ENCODE measurements at regions not wholly inside any gene's neighbourhood (a gene's known extent, or its start where the extent isn't known, plus 50 kb on each side); places are given as distances from the start of the nearest gene placed in this dataset.

GRCh38 chr17:77374170-77374936 is 233.6 kb downstream of the SEC14L1 start (continued):
- TF ChIP-seq CC2D1A (CRISPR knock-in tag; IDR thresholded peaks at IDR 0.05) (no peak), FIP1L1 (IDR thresholded peaks at IDR 0.05; ENCODE audit: borderline replicate concordance, insufficient read depth, low read depth, low read length) (0 out of 2 replicates have a peak, but pooled peaks have one; percentile 24), ARID5B (CRISPR knock-in tag; IDR thresholded peaks at IDR 0.05) (peak; percentile 59; the same call in 1 of the 2 replicates), NR2F6 (IDR thresholded peaks at IDR 0.05) (no peak), NR2F6 (CRISPR knock-in tag; IDR thresholded peaks at IDR 0.05) (peak; percentile 69), ZNF670 (CRISPR knock-in tag; IDR thresholded peaks at IDR 0.05; ENCODE audit: borderline replicate concordance) (no peak), NRL (CRISPR knock-in tag; IDR thresholded peaks at IDR 0.05; ENCODE audit: borderline replicate concordance) (peak; percentile 72), ZC3H4 (CRISPR knock-in tag; IDR thresholded peaks at IDR 0.05; ENCODE audit: borderline replicate concordance) (no peak), PHF5A (CRISPR knock-in tag; IDR thresholded peaks at IDR 0.05; ENCODE audit: low read depth, unreplicated experiment) (no peak), AHR (CRISPR knock-in tag; IDR thresholded peaks at IDR 0.05) (peak; percentile 77; the same call in 1 of the 2 replicates), PRDM10 (CRISPR knock-in tag; IDR thresholded peaks at IDR 0.05; ENCODE audit: low read depth) (no peak), ZNF660 (CRISPR knock-in tag; IDR thresholded peaks at IDR 0.05; ENCODE audit: borderline replicate concordance, low read depth) (no peak)
- TF ChIP-seq, protein P1, sequence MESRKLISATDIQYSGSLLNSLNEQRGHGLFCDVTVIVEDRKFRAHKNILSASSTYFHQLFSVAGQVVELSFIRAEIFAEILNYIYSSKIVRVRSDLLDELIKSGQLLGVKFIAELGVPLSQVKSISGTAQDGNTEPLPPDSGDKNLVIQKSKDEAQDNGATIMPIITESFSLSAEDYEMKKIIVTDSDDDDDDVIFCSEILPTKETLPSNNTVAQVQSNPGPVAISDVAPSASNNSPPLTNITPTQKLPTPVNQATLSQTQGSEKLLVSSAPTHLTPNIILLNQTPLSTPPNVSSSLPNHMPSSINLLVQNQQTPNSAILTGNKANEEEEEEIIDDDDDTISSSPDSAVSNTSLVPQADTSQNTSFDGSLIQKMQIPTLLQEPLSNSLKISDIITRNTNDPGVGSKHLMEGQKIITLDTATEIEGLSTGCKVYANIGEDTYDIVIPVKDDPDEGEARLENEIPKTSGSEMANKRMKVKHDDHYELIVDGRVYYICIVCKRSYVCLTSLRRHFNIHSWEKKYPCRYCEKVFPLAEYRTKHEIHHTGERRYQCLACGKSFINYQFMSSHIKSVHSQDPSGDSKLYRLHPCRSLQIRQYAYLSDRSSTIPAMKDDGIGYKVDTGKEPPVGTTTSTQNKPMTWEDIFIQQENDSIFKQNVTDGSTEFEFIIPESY (CRISPR knock-in tag; IDR thresholded peaks at IDR 0.05) = peak; percentile 78
- TF ChIP-seq, protein P2, sequence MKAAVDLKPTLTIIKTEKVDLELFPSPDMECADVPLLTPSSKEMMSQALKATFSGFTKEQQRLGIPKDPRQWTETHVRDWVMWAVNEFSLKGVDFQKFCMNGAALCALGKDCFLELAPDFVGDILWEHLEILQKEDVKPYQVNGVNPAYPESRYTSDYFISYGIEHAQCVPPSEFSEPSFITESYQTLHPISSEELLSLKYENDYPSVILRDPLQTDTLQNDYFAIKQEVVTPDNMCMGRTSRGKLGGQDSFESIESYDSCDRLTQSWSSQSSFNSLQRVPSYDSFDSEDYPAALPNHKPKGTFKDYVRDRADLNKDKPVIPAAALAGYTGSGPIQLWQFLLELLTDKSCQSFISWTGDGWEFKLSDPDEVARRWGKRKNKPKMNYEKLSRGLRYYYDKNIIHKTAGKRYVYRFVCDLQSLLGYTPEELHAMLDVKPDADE (CRISPR knock-in tag; IDR thresholded peaks at IDR 0.05) = 0 out of 2 replicates have a peak, but pooled peaks have one; percentile 25
- TF ChIP-seq, protein P3, sequence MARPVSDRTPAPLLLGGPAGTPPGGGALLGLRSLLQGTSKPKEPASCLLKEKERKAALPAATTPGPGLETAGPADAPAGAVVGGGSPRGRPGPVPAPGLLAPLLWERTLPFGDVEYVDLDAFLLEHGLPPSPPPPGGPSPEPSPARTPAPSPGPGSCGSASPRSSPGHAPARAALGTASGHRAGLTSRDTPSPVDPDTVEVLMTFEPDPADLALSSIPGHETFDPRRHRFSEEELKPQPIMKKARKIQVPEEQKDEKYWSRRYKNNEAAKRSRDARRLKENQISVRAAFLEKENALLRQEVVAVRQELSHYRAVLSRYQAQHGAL (CRISPR knock-in tag; IDR thresholded peaks at IDR 0.05; ENCODE audit: not compliant biosample characterization) = peak; percentile 79

All from HepG2 (cell line).